GM12878 (cell line): ENCODE measurements at regions not wholly inside any gene's neighbourhood (a gene's known extent, or its start where the extent isn't known, plus 50 kb on each side); places are given as distances from the start of the nearest gene placed in this dataset.

Source experiments
- ATAC-seq: fragments of 200-7000 bp; cut with Tn5 transposase; 3 replicates; pipeline ENCODE4 v1.9.1; 2020; ENCODE audit warnings: mild to moderate bottlenecking, moderate library complexity
- BruUV-seq: library from RNA; stranded (reverse); fragments of 400-500 nt; replicated peaks from 2 replicates; lab custom pipeline; 2021; lab: Mats Ljungman, UMichigan
- CTCF ChIA-PET: fragments of 300-600 bp; sonication (Branson Sonifier 250); formaldehyde crosslinking; extraction: SDS; loops from one replicate; lab custom pipeline; 2021; ENCODE audit warnings: inconsistent platforms; lab: Yijun Ruan, JAX
- POLR2A ChIA-PET: fragments of 350-600 bp; formaldehyde crosslinking; extraction: SDS; loops from one replicate; lab custom pipeline; 2021; ENCODE audit warnings: inconsistent platforms; lab: Charles Lee
- RAD21 ChIA-PET: fragments of 300-600 bp; sonication (Branson Sonifier 250); formaldehyde crosslinking; loops from one replicate; lab custom pipeline; 2023; ENCODE audit warnings: antibody characterized with exemption; ENCODE audit not compliant: unreplicated experiment; lab: Charles Lee
- SMC1A ChIA-PET: fragments of 300-600 bp; sonication (Branson Sonifier 250); formaldehyde crosslinking; loops from one replicate; lab custom pipeline; 2023; ENCODE audit not compliant: unreplicated experiment, uncharacterized antibody; lab: Charles Lee
- DNase-seq: peaks from one replicate; pipeline ENCODE4 v3.0.0-alpha.2; 2011; ENCODE audit warnings: low read depth, low spot score
- FAIRE-seq: peaks from 3 replicates; lab custom pipeline; 2011; peaks lifted over from hg19 to GRCh38; lab: Jason Lieb, UNC
- H2AFZ ChIP-seq: 2 replicates; pipeline ENCODE4 v1.6.0; 2011; ENCODE audit warnings: low read depth, low read length, control low read depth; ENCODE audit not compliant: control insufficient read depth
- H3K27ac ChIP-seq: 2 replicates; pipeline ENCODE4 v1.5.1; 2011; ENCODE audit warnings: control low read depth; ENCODE audit not compliant: control insufficient read depth, insufficient read depth
- H3K27me3 ChIP-seq, 2 experiments: replicated peaks in 1 of 2; 2 replicates each; pipeline versions ENCODE4 v1.6.0 to v1.6.1; 2011; ENCODE audit warnings: low read length in 1 of 2; ENCODE audit not compliant: control insufficient read depth in 2 of 2, insufficient read depth in 2 of 2
- H3K36me3 ChIP-seq, 2 experiments: 2 replicates each; pipeline ENCODE4 v1.5.1; 2011; ENCODE audit warnings: low read length in 1 of 2; ENCODE audit not compliant: control insufficient read depth in 2 of 2, insufficient read depth in 2 of 2
- H3K4me1 ChIP-seq: 2 replicates; pipeline ENCODE4 v1.6.1; 2011; ENCODE audit warnings: mild to moderate bottlenecking, low read length, moderate library complexity, mixed read lengths; ENCODE audit not compliant: control insufficient read depth, insufficient read depth
- H3K4me2 ChIP-seq: 2 replicates; pipeline ENCODE4 v1.6.0; 2011; ENCODE audit warnings: control low read depth; ENCODE audit not compliant: control insufficient read depth, insufficient read depth
- H3K4me3 ChIP-seq: fragments of 200-600 bp; sonication (generic); 2 replicates; pipeline ENCODE4 v1.5.1; 2016
- H3K79me2 ChIP-seq: 2 replicates; pipeline ENCODE4 v1.6.0; 2011; ENCODE audit warnings: low read length; ENCODE audit not compliant: control insufficient read depth, insufficient read depth
- H3K9ac ChIP-seq: 2 replicates; pipeline ENCODE4 v1.8.0; 2011; ENCODE audit warnings: low read length, control low read depth, mixed read lengths; ENCODE audit not compliant: control insufficient read depth, insufficient read depth
- H3K9me3 ChIP-seq: replicated peaks from 3 replicates; pipeline ENCODE4 v1.5.1; 2011; ENCODE audit warnings: mild to moderate bottlenecking, low read length; ENCODE audit not compliant: control insufficient read depth, insufficient read depth
- H4K20me1 ChIP-seq: 2 replicates; pipeline ENCODE4 v1.6.0; 2011; ENCODE audit not compliant: control insufficient read depth, insufficient read depth
- CBFB ChIP-seq: IDR thresholded peaks from 2 replicates; pipeline ENCODE4 v1.6.1; 2016; ENCODE audit warnings: antibody characterized with exemption, low read depth
- FOXK2 ChIP-seq: fragments of 450-650 bp; IDR thresholded peaks from 2 replicates; pipeline ENCODE4 v1.6.1; 2017; ENCODE audit warnings: mild to moderate bottlenecking, moderate library complexity
- KDM1A ChIP-seq: fragments of 200-600 bp; sonication (generic); IDR thresholded peaks from 2 replicates; pipeline ENCODE4 v1.6.1; 2016; ENCODE audit warnings: borderline replicate concordance
- MTA3 ChIP-seq: IDR thresholded peaks from 2 replicates; pipeline ENCODE4 v1.6.1; 2012; ENCODE audit warnings: low read length, inconsistent platforms, borderline replicate concordance
- MYB ChIP-seq: fragments of 150-350 bp; IDR thresholded peaks from 2 replicates; pipeline ENCODE4 v1.6.1; 2014; ENCODE audit warnings: mild to moderate bottlenecking, low read depth, low read length, borderline replicate concordance
- NR2C2 ChIP-seq: IDR thresholded peaks from 2 replicates; pipeline ENCODE4 v1.6.1; 2011; ENCODE audit warnings: borderline replicate concordance, low read depth; ENCODE audit not compliant: control insufficient read depth, insufficient read length
- SUZ12 ChIP-seq: fragments of 200-600 bp; sonication (generic); IDR thresholded peaks from one replicate; pipeline ENCODE4 v1.6.1; 2018; ENCODE audit warnings: antibody characterized with exemption, mild to moderate bottlenecking; ENCODE audit not compliant: unreplicated experiment
- YBX1 ChIP-seq: fragments of 450-650 bp; IDR thresholded peaks from 2 replicates; pipeline ENCODE4 v1.6.1; 2016; ENCODE audit warnings: antibody characterized with exemption
- ZNF274 ChIP-seq: IDR thresholded peaks from one replicate; pipeline ENCODE4 v1.8.0; 2011; ENCODE audit not compliant: insufficient read length, insufficient read depth
- WGBS: methylation state at CpG from one replicate; pipeline ENCODE4 v1.1.6; 2016; ENCODE audit warnings: low lambda C conversion rate; ENCODE audit not compliant: insufficient replicate concordance, insufficient coverage; ENCODE audit errors: missing lambda C conversion rate; 5-methylcytosine and 5-hydroxymethylcytosine counted together
- in situ Hi-C: fragments of 300-500 bp; cut with MboI; formaldehyde crosslinking; loops from 9 replicates; pipeline ENCODE4 v1.14.3; 2018; ENCODE audit warnings: mixed read lengths
- intact Hi-C: fragments of 100-400 bp; cut with micrococcal nuclease; formaldehyde crosslinking; loops from one replicate; pipeline ENCODE4 v1.14.2; 2022; ENCODE audit not compliant: unreplicated experiment
- TF ChIP-seq, protein P1 (sequence below): IDR thresholded peaks from 2 replicates; pipeline ENCODE4 v1.6.1; 2011; ENCODE audit warnings: low read depth, low read length, improper control_type of control experiment, borderline replicate concordance
- TF ChIP-seq, protein P2 (sequence below): fragments of 450-650 bp; IDR thresholded peaks from 2 replicates; pipeline ENCODE4 v1.6.1; 2017; ENCODE audit warnings: mild to moderate bottlenecking, moderate library complexity

GRCh38 chrX:98452456-98452855 is 1568.7 kb downstream of the RPA4 start:
- no peak for ATAC-seq
- Histone ChIP-seq H3K36me3 (no peaks in the 10 kb centered on the region), H3K9me3 (no peaks in the 10 kb centered on the region), H3K9ac (no peak overlapping the region), H3K4me2 (no peak overlapping the region)
- no TSS peak for BruUV-seq
- CTCF ChIA-PET, result no interaction called here
- TF ChIP-seq FOXK2 (no peak), YBX1 (no peak), KDM1A (no peak), CBFB (no peak), SUZ12 (no peak), NR2C2 (no peak), ZNF274 (no peak), MYB (no peak), MTA3 (no peak)
- TF ChIP-seq, protein P1, sequence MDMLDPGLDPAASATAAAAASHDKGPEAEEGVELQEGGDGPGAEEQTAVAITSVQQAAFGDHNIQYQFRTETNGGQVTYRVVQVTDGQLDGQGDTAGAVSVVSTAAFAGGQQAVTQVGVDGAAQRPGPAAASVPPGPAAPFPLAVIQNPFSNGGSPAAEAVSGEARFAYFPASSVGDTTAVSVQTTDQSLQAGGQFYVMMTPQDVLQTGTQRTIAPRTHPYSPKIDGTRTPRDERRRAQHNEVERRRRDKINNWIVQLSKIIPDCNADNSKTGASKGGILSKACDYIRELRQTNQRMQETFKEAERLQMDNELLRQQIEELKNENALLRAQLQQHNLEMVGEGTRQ, result no peak
- TF ChIP-seq, protein P2, sequence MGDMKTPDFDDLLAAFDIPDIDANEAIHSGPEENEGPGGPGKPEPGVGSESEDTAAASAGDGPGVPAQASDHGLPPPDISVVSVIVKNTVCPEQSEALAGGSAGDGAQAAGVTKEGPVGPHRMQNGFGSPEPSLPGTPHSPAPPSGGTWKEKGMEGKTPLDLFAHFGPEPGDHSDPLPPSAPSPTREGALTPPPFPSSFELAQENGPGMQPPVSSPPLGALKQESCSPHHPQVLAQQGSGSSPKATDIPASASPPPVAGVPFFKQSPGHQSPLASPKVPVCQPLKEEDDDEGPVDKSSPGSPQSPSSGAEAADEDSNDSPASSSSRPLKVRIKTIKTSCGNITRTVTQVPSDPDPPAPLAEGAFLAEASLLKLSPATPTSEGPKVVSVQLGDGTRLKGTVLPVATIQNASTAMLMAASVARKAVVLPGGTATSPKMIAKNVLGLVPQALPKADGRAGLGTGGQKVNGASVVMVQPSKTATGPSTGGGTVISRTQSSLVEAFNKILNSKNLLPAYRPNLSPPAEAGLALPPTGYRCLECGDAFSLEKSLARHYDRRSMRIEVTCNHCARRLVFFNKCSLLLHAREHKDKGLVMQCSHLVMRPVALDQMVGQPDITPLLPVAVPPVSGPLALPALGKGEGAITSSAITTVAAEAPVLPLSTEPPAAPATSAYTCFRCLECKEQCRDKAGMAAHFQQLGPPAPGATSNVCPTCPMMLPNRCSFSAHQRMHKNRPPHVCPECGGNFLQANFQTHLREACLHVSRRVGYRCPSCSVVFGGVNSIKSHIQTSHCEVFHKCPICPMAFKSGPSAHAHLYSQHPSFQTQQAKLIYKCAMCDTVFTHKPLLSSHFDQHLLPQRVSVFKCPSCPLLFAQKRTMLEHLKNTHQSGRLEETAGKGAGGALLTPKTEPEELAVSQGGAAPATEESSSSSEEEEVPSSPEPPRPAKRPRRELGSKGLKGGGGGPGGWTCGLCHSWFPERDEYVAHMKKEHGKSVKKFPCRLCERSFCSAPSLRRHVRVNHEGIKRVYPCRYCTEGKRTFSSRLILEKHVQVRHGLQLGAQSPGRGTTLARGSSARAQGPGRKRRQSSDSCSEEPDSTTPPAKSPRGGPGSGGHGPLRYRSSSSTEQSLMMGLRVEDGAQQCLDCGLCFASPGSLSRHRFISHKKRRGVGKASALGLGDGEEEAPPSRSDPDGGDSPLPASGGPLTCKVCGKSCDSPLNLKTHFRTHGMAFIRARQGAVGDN, result no peak
- TF ChIP-seq, all 136 proteins: peak for 0
- Histone ChIP-seq H3K27ac (no peak overlapping the region), H3K27me3 (no peaks in the 10 kb centered on the region), H3K4me3 (no peak overlapping the region), H3K4me1 (no peaks in the 10 kb centered on the region), H2AFZ (no peak overlapping the region), H4K20me1 (no peaks in the 10 kb centered on the region), H3K79me2 (no peaks in the 10 kb centered on the region)
- FAIRE-seq (no peak), DNase-seq (no peak)
- ChIA-PET SMC1A (no interaction called here), POLR2A (no interaction called here), RAD21 (no interaction called here)
- in situ Hi-C loops (no loop called here), intact Hi-C loops (no loop called here)
- WGBS, result 41% methylated on average over 1 of the region's 1 CpG
